ENCODE measurements at regions not wholly inside any gene's neighbourhood (a gene's known extent, or its start where the extent isn't known, plus 50 kb on each side); places are given as distances from the start of the nearest gene placed in this dataset.

DNA sequence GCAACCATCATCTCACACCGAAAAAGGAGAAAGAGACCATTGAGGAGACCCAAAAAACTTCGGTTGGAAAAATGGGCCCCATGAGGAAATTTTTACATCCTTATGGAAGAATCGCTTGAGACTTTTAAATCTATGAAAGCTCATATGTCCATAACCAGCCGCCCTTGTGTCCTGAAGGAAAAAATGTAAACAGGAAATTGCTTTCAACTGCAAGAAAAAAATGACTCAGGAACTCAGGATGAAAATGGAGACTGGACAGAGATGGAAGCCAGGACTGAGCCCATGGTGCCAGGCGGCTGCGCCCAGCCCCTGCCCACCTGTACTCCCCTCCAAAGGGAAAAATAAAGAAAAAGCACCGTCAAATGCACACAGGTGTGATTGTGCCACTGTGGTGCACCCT lies 81.5 kb upstream of the SLC66A3 start:
- TF ChIP-seq RARB (CRISPR knock-in tag; IDR thresholded peaks at IDR 0.05) (no peak), ZNF565 (CRISPR knock-in tag; conservative IDR thresholded peaks at IDR 0.05; ENCODE audit: low read depth) (no peak)
- TF ChIP-seq, protein P1, sequence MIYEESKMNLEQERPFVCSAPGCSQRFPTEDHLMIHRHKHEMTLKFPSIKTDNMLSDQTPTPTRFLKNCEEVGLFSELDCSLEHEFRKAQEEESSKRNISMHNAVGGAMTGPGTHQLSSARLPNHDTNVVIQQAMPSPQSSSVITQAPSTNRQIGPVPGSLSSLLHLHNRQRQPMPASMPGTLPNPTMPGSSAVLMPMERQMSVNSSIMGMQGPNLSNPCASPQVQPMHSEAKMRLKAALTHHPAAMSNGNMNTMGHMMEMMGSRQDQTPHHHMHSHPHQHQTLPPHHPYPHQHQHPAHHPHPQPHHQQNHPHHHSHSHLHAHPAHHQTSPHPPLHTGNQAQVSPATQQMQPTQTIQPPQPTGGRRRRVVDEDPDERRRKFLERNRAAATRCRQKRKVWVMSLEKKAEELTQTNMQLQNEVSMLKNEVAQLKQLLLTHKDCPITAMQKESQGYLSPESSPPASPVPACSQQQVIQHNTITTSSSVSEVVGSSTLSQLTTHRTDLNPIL (CRISPR knock-in tag; IDR thresholded peaks at IDR 0.05; ENCODE audit: low read depth): no peak
- TF ChIP-seq, protein P2, sequence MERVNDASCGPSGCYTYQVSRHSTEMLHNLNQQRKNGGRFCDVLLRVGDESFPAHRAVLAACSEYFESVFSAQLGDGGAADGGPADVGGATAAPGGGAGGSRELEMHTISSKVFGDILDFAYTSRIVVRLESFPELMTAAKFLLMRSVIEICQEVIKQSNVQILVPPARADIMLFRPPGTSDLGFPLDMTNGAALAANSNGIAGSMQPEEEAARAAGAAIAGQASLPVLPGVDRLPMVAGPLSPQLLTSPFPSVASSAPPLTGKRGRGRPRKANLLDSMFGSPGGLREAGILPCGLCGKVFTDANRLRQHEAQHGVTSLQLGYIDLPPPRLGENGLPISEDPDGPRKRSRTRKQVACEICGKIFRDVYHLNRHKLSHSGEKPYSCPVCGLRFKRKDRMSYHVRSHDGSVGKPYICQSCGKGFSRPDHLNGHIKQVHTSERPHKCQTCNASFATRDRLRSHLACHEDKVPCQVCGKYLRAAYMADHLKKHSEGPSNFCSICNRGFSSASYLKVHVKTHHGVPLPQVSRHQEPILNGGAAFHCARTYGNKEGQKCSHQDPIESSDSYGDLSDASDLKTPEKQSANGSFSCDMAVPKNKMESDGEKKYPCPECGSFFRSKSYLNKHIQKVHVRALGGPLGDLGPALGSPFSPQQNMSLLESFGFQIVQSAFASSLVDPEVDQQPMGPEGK (CRISPR knock-in tag; IDR thresholded peaks at IDR 0.05; ENCODE audit: borderline replicate concordance): no peak

Data from SK-N-SH treated with all-trans-retinoic acid at 6 μM for 48 hours (cell line).